Esophagus muscularis mucosa (tissue), 4 donors: ENCODE measurements at regions not wholly inside any gene's neighbourhood (a gene's known extent, or its start where the extent isn't known, plus 50 kb on each side); places are given as distances from the start of the nearest gene placed in this dataset.

Experiments
- DNase-seq: peaks from one replicate; pipeline ENCODE4 v3.0.0-alpha.2; 2017; ENCODE audit errors: extremely low spot score
- H3K27ac ChIP-seq, 4 donors: fragments of 200-600 bp; sonication (generic); replicated peaks in 1 of 4; 1 replicate in 3 of 4; 2 replicates in 1 of 4; pipeline ENCODE4 v1.5.1; 2016 to 2019; ENCODE audit warnings: mild to moderate bottlenecking in 1 of 4
- H3K27me3 ChIP-seq, 4 donors: fragments of 200-600 bp; sonication (generic); one replicate each; pipeline versions ENCODE4 v1.5.1 to v1.6.0; 2016 to 2019
- H3K36me3 ChIP-seq, 4 donors: fragments of 200-600 bp; sonication (generic); one replicate each; pipeline ENCODE4 v1.5.1; 2016 to 2019
- H3K4me1 ChIP-seq, 4 donors: fragments of 200-600 bp; sonication (generic); one replicate each; pipeline ENCODE4 v1.5.1; 2016 to 2019
- H3K4me3 ChIP-seq, 4 donors: fragments of 200-600 bp; sonication (generic); 1 replicate in 2 of 4; 2 replicates in 2 of 4; pipeline ENCODE4 v1.5.1; 2016 to 2019; ENCODE audit warnings: mild to moderate bottlenecking in 4 of 4, moderate library complexity in 1 of 4
- H3K9me3 ChIP-seq, 4 donors: fragments of 200-600 bp; sonication (generic); 1 replicate in 3 of 4; 2 replicates in 1 of 4; pipeline ENCODE4 v1.5.1; 2016 to 2019
- CTCF ChIP-seq, 3 experiments: fragments of 200-600 bp in 2 of 3; fragments of 450-650 bp in 1 of 3; sonication (generic) in 2 of 3; IDR thresholded peaks; one replicate each; pipeline ENCODE4 v1.5.1; 2017 to 2019; ENCODE audit warnings: antibody characterized with exemption in 3 of 3, mild to moderate bottlenecking in 2 of 3, moderate library complexity in 1 of 3
- EP300 ChIP-seq: sonication (generic); formaldehyde crosslinking; IDR thresholded peaks from one replicate; pipeline ENCODE4 v1.6.1; 2017; ENCODE audit warnings: antibody characterized with exemption
- POLR2A ChIP-seq: fragments of 450-650 bp; IDR thresholded peaks from one replicate; pipeline ENCODE4 v1.6.1; 2017; ENCODE audit warnings: antibody characterized with exemption, moderate library complexity, mild to moderate bottlenecking, low read depth
- POLR2AphosphoS5 ChIP-seq, 2 donors: sonication (generic); formaldehyde crosslinking; IDR thresholded peaks; one replicate each; pipeline ENCODE4 v1.6.1; 2017; ENCODE audit warnings: antibody characterized with exemption in 2 of 2
- WGBS: methylation state at CpG from one replicate; pipeline ENCODE4 v1.1.5; 2018; 5-methylcytosine and 5-hydroxymethylcytosine counted together
- intact Hi-C: fragments of 100-400 bp; cut with DNase I; formaldehyde crosslinking; loops from one replicate; pipeline ENCODE4 v1.15.1; 2023

GRCh38 chr14:94926176-94926575 is 156.3 kb upstream of the GSC start:
- Histone ChIP-seq H3K4me3 (no peak overlapping the region), H3K27ac (no peak overlapping the region), H3K36me3 (no peaks in the 10 kb centered on the region), H3K4me1 (peaks cover 0 to 9% (median 0%) of the 10 kb centered on the region in 4 donors), H3K27me3 (no peaks in the 10 kb centered on the region), H3K9me3 (no peaks in the 10 kb centered on the region)
- 71% methylated on average over 10 of the region's 10 CpGs for WGBS
- intact Hi-C loops: no loop called here
- no peak for DNase-seq
- TF ChIP-seq CTCF (IDR thresholded peaks at IDR 0.05): no peak
- no peak for TF ChIP-seq POLR2A
- no peak for TF ChIP-seq POLR2AphosphoS5 (IDR thresholded peaks at IDR 0.05)

GRCh38 chr14:94925416-94926173 is 155.7 kb upstream of the GSC start:
- DNase-seq: no peak
- H3K27me3 ChIP-seq: no peaks in the 10 kb centered on the region
- H3K27ac ChIP-seq: no peak overlapping the region
- H3K4me3 ChIP-seq: no peak overlapping the region
- H3K4me1 ChIP-seq: peaks cover 0 to 9% (median 0%) of the 10 kb centered on the region in 4 donors
- no peak for TF ChIP-seq POLR2AphosphoS5 (IDR thresholded peaks at IDR 0.05)
- no peak for TF ChIP-seq POLR2A
- TF ChIP-seq CTCF (IDR thresholded peaks at IDR 0.05): no peak
- no peak for TF ChIP-seq EP300
- intact Hi-C loops: no loop called here
- no peaks in the 10 kb centered on the region for H3K9me3 ChIP-seq
- 91% methylated on average over 3 of the region's 4 CpGs for WGBS
- no peaks in the 10 kb centered on the region for H3K36me3 ChIP-seq

- no peak for DNase-seq
- no peaks in the 10 kb centered on the region for H3K36me3 ChIP-seq
- H3K4me3 ChIP-seq: no peak overlapping the region
- H3K4me1 ChIP-seq: peaks cover 0 to 9% (median 0%) of the 10 kb centered on the region in 4 donors
- TF ChIP-seq POLR2A: no peak
- TF ChIP-seq EP300: no peak
- TF ChIP-seq CTCF (IDR thresholded peaks at IDR 0.05): no peak
- TF ChIP-seq POLR2AphosphoS5 (IDR thresholded peaks at IDR 0.05): no peak
- intact Hi-C loops: no loop called here
- no peak overlapping the region for H3K27ac ChIP-seq
- no peaks in the 10 kb centered on the region for H3K9me3 ChIP-seq
- no peaks in the 10 kb centered on the region for H3K27me3 ChIP-seq
- 68% methylated on average over 4 of the region's 4 CpGs for WGBS
Measured at GRCh38 chr14:94924189-94924588, 154.3 kb upstream of the GSC start.

GRCh38 chr14:94923786-94924185 is 153.9 kb upstream of the GSC start:
- 60% methylated on average over 12 of the region's 12 CpGs for WGBS
- Histone ChIP-seq H3K27me3 (no peaks in the 10 kb centered on the region), H3K4me3 (no peak overlapping the region), H3K9me3 (no peaks in the 10 kb centered on the region), H3K4me1 (peaks cover 0 to 9% (median 0%) of the 10 kb centered on the region in 4 donors), H3K27ac (no peak overlapping the region), H3K36me3 (no peaks in the 10 kb centered on the region)
- no peak for DNase-seq
- TF ChIP-seq POLR2A (no peak), EP300 (no peak), CTCF (IDR thresholded peaks at IDR 0.05) (no peak), POLR2AphosphoS5 (IDR thresholded peaks at IDR 0.05) (no peak)
- intact Hi-C loops: no loop called here
